ENCODE measurements at regions not wholly inside any gene's neighbourhood (a gene's known extent, or its start where the extent isn't known, plus 50 kb on each side); places are given as distances from the start of the nearest gene placed in this dataset.

DNA sequence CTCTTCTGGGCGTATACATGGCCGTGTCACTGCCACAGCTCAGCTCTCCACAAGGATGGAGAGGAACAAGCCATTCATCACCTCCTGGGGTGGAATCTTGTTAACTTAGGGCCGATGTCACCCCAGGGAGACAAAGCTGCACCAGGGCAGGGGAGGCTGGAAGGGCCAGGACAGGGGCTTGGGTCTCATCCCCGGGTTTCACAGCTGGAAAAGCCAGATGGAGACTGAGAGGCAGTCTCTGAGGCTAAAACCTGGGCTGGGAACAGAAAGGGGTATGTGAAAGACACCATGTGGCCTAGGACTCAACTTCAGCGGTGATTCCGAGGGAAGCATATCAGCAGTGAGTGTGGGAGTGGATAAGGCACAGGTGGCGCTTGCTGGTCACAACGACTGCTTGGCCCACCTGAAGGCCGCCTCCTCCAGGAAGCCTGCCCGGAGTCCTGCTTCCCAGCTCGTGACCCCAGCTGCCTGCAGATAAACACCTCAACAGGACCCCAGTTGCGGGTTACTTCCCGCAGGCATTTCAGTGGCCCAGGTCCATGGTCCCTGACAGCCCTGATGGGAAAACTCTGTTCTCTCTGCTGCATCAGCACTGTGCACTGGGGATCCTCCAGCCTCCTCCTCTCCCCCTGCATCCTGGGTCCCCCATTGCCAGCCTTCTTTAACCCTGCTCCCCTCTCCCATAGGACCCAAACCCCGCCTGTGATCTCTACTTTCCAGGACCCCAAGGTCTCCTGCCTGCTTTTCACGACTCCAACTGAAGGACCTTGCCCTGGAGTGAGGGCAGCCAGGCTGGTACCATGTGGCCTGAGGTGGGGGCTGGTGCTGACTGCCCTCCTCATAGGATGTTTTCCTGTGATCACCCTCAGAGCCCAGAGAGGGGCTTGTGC lies 51.7 kb upstream of the FCN1 start:
- no peak overlapping the region for H3K4me3 Mint-ChIP-seq (ENCODE audit: unreplicated experiment)
- TF ChIP-seq, protein P1, sequence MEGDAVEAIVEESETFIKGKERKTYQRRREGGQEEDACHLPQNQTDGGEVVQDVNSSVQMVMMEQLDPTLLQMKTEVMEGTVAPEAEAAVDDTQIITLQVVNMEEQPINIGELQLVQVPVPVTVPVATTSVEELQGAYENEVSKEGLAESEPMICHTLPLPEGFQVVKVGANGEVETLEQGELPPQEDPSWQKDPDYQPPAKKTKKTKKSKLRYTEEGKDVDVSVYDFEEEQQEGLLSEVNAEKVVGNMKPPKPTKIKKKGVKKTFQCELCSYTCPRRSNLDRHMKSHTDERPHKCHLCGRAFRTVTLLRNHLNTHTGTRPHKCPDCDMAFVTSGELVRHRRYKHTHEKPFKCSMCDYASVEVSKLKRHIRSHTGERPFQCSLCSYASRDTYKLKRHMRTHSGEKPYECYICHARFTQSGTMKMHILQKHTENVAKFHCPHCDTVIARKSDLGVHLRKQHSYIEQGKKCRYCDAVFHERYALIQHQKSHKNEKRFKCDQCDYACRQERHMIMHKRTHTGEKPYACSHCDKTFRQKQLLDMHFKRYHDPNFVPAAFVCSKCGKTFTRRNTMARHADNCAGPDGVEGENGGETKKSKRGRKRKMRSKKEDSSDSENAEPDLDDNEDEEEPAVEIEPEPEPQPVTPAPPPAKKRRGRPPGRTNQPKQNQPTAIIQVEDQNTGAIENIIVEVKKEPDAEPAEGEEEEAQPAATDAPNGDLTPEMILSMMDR (IDR thresholded peaks at IDR 0.05; ENCODE audit: insufficient read depth in 1 of 2, low read depth in 1 of 2, low read length in 1 of 2, severe bottlenecking in 1 of 2, unreplicated experiment in 1 of 2) = no peak
- Histone ChIP-seq H3K27me3 (replicated peaks; ENCODE audit: control insufficient read depth, insufficient read depth, low read length) (no peaks in the 10 kb centered on the region), H3K36me3 (ENCODE audit: control insufficient read depth, insufficient read depth, low read length) (no peaks in the 10 kb centered on the region), H3K4me1 (no peaks in the 10 kb centered on the region), H3K9me3 (no peaks in the 10 kb centered on the region), H3K4me3 (ENCODE audit: low read depth, low read length) (no peak overlapping the region)
- intact Hi-C loops (cut with micrococcal nuclease; ENCODE audit: unreplicated experiment) = no loop called here
- no peaks in the 10 kb centered on the region for H3K4me1 Mint-ChIP-seq (ENCODE audit: low read depth, unreplicated experiment)
- POLR2A ChIA-PET = no interaction called here
- H3K36me3 Mint-ChIP-seq (ENCODE audit: insufficient read depth, unreplicated experiment) = no peaks in the 10 kb centered on the region
- no peak overlapping the region for H3K27ac Mint-ChIP-seq (ENCODE audit: unreplicated experiment)
- peaks cover 29% of the 10 kb centered on the region for H3K27me3 Mint-ChIP-seq (ENCODE audit: insufficient read depth, unreplicated experiment)
- CTCF ChIA-PET = no interaction called here
- peak in 1 of 2 experiments; percentile 29 for DNase-seq
- H3K9me3 Mint-ChIP-seq (ENCODE audit: unreplicated experiment) = no peaks in the 10 kb centered on the region
- BruUV-seq (replicated peaks) = no TSS peak

DNA sequence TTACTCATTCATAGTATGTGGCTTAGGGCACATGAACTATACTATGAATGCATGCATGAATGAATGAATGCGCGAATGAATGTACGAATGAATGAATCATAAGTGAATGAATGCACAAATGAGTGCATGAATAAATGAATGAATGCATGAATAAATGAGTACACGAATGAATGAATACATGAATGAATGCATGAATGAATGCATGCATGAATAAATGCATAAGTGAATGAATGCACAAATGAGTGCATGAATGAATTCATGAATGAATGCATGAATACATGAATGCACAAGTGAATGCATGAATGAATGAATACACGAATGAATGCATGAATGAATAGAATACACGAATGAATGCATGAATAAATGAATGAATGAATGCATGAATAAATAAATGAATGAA lies 52.5 kb upstream of the FCN1 start:
- ChIA-PET CTCF (no interaction called here), POLR2A (no interaction called here)
- intact Hi-C loops (cut with micrococcal nuclease; ENCODE audit: unreplicated experiment) = no loop called here
- no TSS peak for BruUV-seq (replicated peaks)
- no peak for DNase-seq
- TF ChIP-seq, protein P1 (IDR thresholded peaks at IDR 0.05; ENCODE audit: insufficient read depth in 1 of 2, low read depth in 1 of 2, low read length in 1 of 2, severe bottlenecking in 1 of 2, unreplicated experiment in 1 of 2) = no peak
- Histone ChIP-seq H3K27me3 (replicated peaks; ENCODE audit: control insufficient read depth, insufficient read depth, low read length) (no peaks in the 10 kb centered on the region), H3K4me3 (ENCODE audit: low read depth, low read length) (no peak overlapping the region), H3K4me1 (no peaks in the 10 kb centered on the region), H3K9me3 (no peaks in the 10 kb centered on the region), H3K36me3 (ENCODE audit: control insufficient read depth, insufficient read depth, low read length) (no peaks in the 10 kb centered on the region)
- Mint-ChIP-seq H3K4me1 (ENCODE audit: low read depth, unreplicated experiment) (no peaks in the 10 kb centered on the region), H3K27ac (ENCODE audit: unreplicated experiment) (no peak overlapping the region), H3K4me3 (ENCODE audit: unreplicated experiment) (no peak overlapping the region), H3K27me3 (ENCODE audit: insufficient read depth, unreplicated experiment) (peaks cover 30% of the 10 kb centered on the region), H3K36me3 (ENCODE audit: insufficient read depth, unreplicated experiment) (no peaks in the 10 kb centered on the region), H3K9me3 (ENCODE audit: unreplicated experiment) (no peaks in the 10 kb centered on the region)

DNA sequence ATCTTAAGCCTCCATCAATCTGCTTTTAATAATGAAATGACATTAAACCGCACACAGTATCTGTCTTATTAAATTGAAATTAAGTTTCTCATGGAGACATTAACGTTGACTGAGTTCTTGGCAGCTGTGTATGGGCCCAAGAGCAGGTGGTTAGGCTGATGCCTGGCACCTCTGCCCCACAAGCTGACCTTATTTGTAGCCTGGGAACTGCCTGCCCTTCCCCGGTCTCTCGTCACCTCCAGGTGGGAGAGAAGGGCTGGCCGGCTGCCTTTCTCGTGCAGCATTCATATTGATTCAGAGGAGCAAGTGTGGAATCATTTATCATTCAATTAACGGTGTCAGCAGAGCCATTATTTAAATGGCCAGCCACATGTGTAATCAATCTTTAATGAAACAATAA lies 53.0 kb upstream of the FCN1 start:
- Mint-ChIP-seq H3K27me3 (ENCODE audit: insufficient read depth, unreplicated experiment) (peaks cover 30% of the 10 kb centered on the region), H3K36me3 (ENCODE audit: insufficient read depth, unreplicated experiment) (no peaks in the 10 kb centered on the region), H3K4me1 (ENCODE audit: low read depth, unreplicated experiment) (no peaks in the 10 kb centered on the region), H3K4me3 (ENCODE audit: unreplicated experiment) (no peak overlapping the region), H3K27ac (ENCODE audit: unreplicated experiment) (no peak overlapping the region), H3K9me3 (ENCODE audit: unreplicated experiment) (no peaks in the 10 kb centered on the region)
- no peaks in the 10 kb centered on the region for H3K36me3 ChIP-seq (ENCODE audit: control insufficient read depth, insufficient read depth, low read length)
- no peak overlapping the region for H3K4me3 ChIP-seq (ENCODE audit: low read depth, low read length)
- intact Hi-C loops (cut with micrococcal nuclease; ENCODE audit: unreplicated experiment) = no loop called here
- no peaks in the 10 kb centered on the region for H3K4me1 ChIP-seq
- no peaks in the 10 kb centered on the region for H3K9me3 ChIP-seq
- no peaks in the 10 kb centered on the region for H3K27me3 ChIP-seq (replicated peaks; ENCODE audit: control insufficient read depth, insufficient read depth, low read length)
- no TSS peak for BruUV-seq (replicated peaks)
- TF ChIP-seq, protein P1 (IDR thresholded peaks at IDR 0.05; ENCODE audit: insufficient read depth in 1 of 2, low read depth in 1 of 2, low read length in 1 of 2, severe bottlenecking in 1 of 2, unreplicated experiment in 1 of 2) = no peak
- POLR2A ChIA-PET = no interaction called here
- CTCF ChIA-PET = no interaction called here
- DNase-seq = peak in 1 of 2 experiments; percentile 1
